ENCODE measurements at regions not wholly inside any gene's neighbourhood (a gene's known extent, or its start where the extent isn't known, plus 50 kb on each side); places are given as distances from the start of the nearest gene placed in this dataset.

GRCh38 chr2:217723981-217724380 is 278.8 kb downstream of the TNS1 start:
- TF ChIP-seq CTCF (IDR thresholded peaks at IDR 0.05) (no peak), POLR2AphosphoS5 (IDR thresholded peaks at IDR 0.05) (no peak), POLR2A (IDR thresholded peaks at IDR 0.05) (no peak), EP300 (IDR thresholded peaks at IDR 0.05) (no peak)
